HAP-1 (cell line): ENCODE measurements at regions not wholly inside any gene's neighbourhood (a gene's known extent, or its start where the extent isn't known, plus 50 kb on each side); places are given as distances from the start of the nearest gene placed in this dataset.

Experiments
- DNase-seq, 2 experiments: peaks; one replicate each; pipeline ENCODE4 v3.0.0-alpha.2; 2016 to 2020; ENCODE audit warnings: low spot score in 2 of 2
- H3K27me3 ChIP-seq: fragments of 250-450 bp; sonication (Bioruptor Pico); 2 replicates; pipeline ENCODE4 v1.5.1; 2020; ENCODE audit warnings: low read depth, mild to moderate bottlenecking, moderate library complexity
- H3K36me3 ChIP-seq: fragments of 250-450 bp; sonication (Bioruptor Pico); replicated peaks from 2 replicates; pipeline ENCODE4 v1.5.1; 2020; ENCODE audit warnings: mild to moderate bottlenecking
- H3K4me1 ChIP-seq: fragments of 250-450 bp; sonication (Bioruptor Pico); 2 replicates; pipeline ENCODE4 v1.5.1; 2020; ENCODE audit warnings: mild to moderate bottlenecking
- H3K4me3 ChIP-seq: fragments of 250-450 bp; sonication (Bioruptor Pico); 2 replicates; pipeline ENCODE4 v1.5.1; 2020; ENCODE audit warnings: mild to moderate bottlenecking, moderate library complexity
- H3K9me3 ChIP-seq: fragments of 250-450 bp; sonication (Bioruptor Pico); 2 replicates; pipeline ENCODE4 v1.5.1; 2020; ENCODE audit warnings: mild to moderate bottlenecking, moderate library complexity
- in situ Hi-C: fragments of 300-500 bp; cut with MboI; formaldehyde crosslinking; loops from 3 replicates; pipeline ENCODE4 v1.14.3; 2020; ENCODE audit warnings: low sequenced_read_pairs, inconsistent platforms, mixed read lengths

DNA sequence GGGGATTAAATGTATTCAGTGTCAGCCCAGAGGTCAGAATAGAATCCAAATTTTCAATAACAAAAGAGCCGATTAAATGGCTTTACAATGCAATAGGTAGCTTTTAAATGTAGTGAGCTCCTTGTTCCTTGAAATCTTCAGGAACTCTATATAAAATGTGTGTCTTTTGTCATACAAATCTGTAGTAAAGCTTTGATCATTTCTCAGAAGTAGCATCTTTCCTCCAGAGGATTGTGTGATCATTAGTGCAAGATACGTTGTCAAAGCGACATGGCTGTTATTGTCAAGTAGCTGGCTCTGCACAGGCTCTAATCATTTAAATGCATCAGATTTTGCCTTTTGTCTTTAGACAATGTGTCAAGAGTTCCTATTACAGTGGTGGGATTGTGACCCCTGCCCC lies 116.1 kb upstream of the NAMPT start:
- Histone ChIP-seq H3K4me3 (no peak overlapping the region), H3K27me3 (peaks cover 31% of the 10 kb centered on the region), H3K4me1 (peaks cover 9% of the 10 kb centered on the region), H3K36me3 (no peaks in the 10 kb centered on the region), H3K9me3 (no peaks in the 10 kb centered on the region)
- DNase-seq, result peak in 1 of 2 experiments; percentile 61
- in situ Hi-C loops, result no loop called here

GRCh38 chr7:106398786-106399185 lies 114.0 kb upstream of the NAMPT start:
- DNase-seq, result no peak
- Histone ChIP-seq H3K4me3 (no peak overlapping the region), H3K4me1 (peaks cover 9% of the 10 kb centered on the region), H3K27me3 (peaks cover 31% of the 10 kb centered on the region), H3K9me3 (no peaks in the 10 kb centered on the region), H3K36me3 (no peaks in the 10 kb centered on the region)
- in situ Hi-C loops, result no loop called here

GRCh38 chr7:106397994-106398393 lies 113.2 kb upstream of the NAMPT start:
- no peak for DNase-seq
- Histone ChIP-seq H3K4me1 (peaks cover 9% of the 10 kb centered on the region), H3K27me3 (peaks cover 31% of the 10 kb centered on the region), H3K4me3 (no peak overlapping the region), H3K36me3 (no peaks in the 10 kb centered on the region), H3K9me3 (no peaks in the 10 kb centered on the region)
- in situ Hi-C loops, result no loop called here

- Histone ChIP-seq H3K4me3 (no peak overlapping the region), H3K36me3 (no peaks in the 10 kb centered on the region), H3K27me3 (peaks cover 14% of the 10 kb centered on the region), H3K4me1 (no peaks in the 10 kb centered on the region), H3K9me3 (no peaks in the 10 kb centered on the region)
- in situ Hi-C loops, result no loop called here
- DNase-seq, result no peak
Measured at GRCh38 chr7:106394526-106394925, 109.7 kb upstream of the NAMPT start.

GRCh38 chr7:106393564-106394251 lies 108.9 kb upstream of the NAMPT start:
- Histone ChIP-seq H3K36me3 (no peaks in the 10 kb centered on the region), H3K27me3 (peaks cover 7% of the 10 kb centered on the region), H3K4me3 (no peak overlapping the region), H3K9me3 (no peaks in the 10 kb centered on the region), H3K4me1 (no peaks in the 10 kb centered on the region)
- in situ Hi-C loops, result no loop called here
- DNase-seq, result no peak

GRCh38 chr7:106392590-106392989 lies 107.8 kb upstream of the NAMPT start:
- in situ Hi-C loops, result no loop called here
- no peaks in the 10 kb centered on the region for H3K9me3 ChIP-seq
- no peaks in the 10 kb centered on the region for H3K4me1 ChIP-seq
- no peaks in the 10 kb centered on the region for H3K36me3 ChIP-seq
- DNase-seq, result no peak
- no peak overlapping the region for H3K4me3 ChIP-seq
- H3K27me3 ChIP-seq, result 0 out of 2 replicates have a peak, but pooled peaks cover 4% of the 10 kb centered on the region

DNA sequence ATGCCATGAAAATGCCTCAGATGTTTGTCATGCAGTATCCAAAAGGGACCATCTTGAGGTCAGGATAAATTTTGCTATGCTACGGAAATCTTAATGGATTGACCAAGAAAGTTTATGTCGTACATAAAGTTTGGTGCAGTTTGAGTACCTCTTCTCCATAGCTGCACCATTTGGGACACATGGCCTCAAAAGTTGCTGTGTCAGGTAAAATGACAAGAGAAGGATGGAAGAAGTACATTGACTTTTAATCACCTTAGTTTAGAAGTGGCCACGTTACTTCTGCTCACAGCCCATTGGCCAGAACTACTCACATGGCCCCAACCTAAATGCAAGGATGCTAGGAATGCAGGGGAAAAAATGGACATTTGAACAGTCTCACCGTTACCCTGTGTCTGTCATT lies 107.4 kb upstream of the NAMPT start:
- DNase-seq, result no peak
- Histone ChIP-seq H3K9me3 (no peaks in the 10 kb centered on the region), H3K27me3 (0 out of 2 replicates have a peak, but pooled peaks cover 4% of the 10 kb centered on the region), H3K4me1 (no peaks in the 10 kb centered on the region), H3K36me3 (no peaks in the 10 kb centered on the region), H3K4me3 (no peak overlapping the region)
- in situ Hi-C loops, result no loop called here

- no peaks in the 10 kb centered on the region for H3K9me3 ChIP-seq
- in situ Hi-C loops, result no loop called here
- H3K4me3 ChIP-seq, result no peak overlapping the region
- no peaks in the 10 kb centered on the region for H3K36me3 ChIP-seq
- H3K4me1 ChIP-seq, result no peaks in the 10 kb centered on the region
- no peaks in the 10 kb centered on the region for H3K27me3 ChIP-seq
- no peak for DNase-seq
Measured at GRCh38 chr7:106386958-106387357, 102.2 kb upstream of the NAMPT start.

- H3K36me3 ChIP-seq, result no peaks in the 10 kb centered on the region
- no peak overlapping the region for H3K4me3 ChIP-seq
- H3K27me3 ChIP-seq, result peaks cover 3% of the 10 kb centered on the region; the same call in 1 of the 2 replicates
- in situ Hi-C loops, result no loop called here
- DNase-seq, result no peak
- no peaks in the 10 kb centered on the region for H3K9me3 ChIP-seq
- H3K4me1 ChIP-seq, result no peaks in the 10 kb centered on the region
Measured at GRCh38 chr7:106384373-106384772, 99.6 kb upstream of the NAMPT start.

DNA sequence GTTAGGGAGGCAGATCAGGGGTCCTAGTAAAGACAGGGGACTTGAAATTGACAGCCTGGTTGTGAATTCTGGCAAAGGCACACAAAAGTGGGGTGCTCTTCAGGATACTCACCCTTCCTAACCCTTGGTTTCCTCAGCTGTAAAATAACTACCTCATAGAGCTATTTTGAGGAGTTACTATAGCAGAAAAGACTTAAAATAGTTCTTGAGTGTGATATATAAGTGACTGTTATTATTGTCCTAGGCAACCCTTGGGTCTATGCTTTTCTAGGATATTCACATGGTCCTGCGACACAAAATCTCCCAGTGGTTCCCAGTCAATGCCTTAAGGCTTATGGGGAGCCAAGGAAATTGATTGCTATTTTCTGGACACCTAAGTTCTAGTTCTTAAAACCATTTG lies 98.1 kb upstream of the NAMPT start:
- Histone ChIP-seq H3K4me3 (no peak overlapping the region), H3K4me1 (no peaks in the 10 kb centered on the region), H3K27me3 (peaks cover 3% of the 10 kb centered on the region; the same call in 1 of the 2 replicates), H3K36me3 (no peaks in the 10 kb centered on the region), H3K9me3 (no peaks in the 10 kb centered on the region)
- in situ Hi-C loops, result no loop called here
- no peak for DNase-seq

DNA sequence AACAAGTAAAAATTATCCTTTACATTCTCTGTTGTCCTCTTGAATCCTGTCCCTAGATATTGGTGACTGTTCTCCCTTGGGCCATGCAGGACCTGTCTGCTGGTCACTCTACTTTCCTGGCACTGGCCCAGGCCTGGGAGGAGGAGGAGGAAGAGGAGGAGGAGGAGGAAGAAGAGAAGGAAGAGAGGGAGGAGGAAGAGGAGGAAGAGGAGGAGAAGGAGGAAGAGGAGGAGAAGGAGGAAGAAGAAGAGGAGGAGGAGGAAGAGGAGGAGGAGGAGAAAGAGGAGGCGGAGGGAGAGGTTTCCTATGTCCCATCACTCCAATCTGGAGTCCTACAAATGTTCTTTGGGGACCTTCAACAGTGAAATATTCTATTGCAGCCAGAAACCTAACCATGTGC lies 97.3 kb upstream of the NAMPT start:
- DNase-seq, result no peak
- Histone ChIP-seq H3K36me3 (no peaks in the 10 kb centered on the region), H3K9me3 (no peaks in the 10 kb centered on the region), H3K4me3 (no peak overlapping the region), H3K27me3 (peaks cover 3% of the 10 kb centered on the region; the same call in 1 of the 2 replicates), H3K4me1 (no peaks in the 10 kb centered on the region)
- in situ Hi-C loops, result no loop called here

GRCh38 chr7:106381252-106381651 lies 96.5 kb upstream of the NAMPT start:
- Histone ChIP-seq H3K27me3 (peaks cover 3% of the 10 kb centered on the region; the same call in 1 of the 2 replicates), H3K36me3 (no peaks in the 10 kb centered on the region), H3K4me1 (no peaks in the 10 kb centered on the region), H3K4me3 (no peak overlapping the region), H3K9me3 (no peaks in the 10 kb centered on the region)
- DNase-seq, result no peak
- in situ Hi-C loops, result no loop called here

- no peaks in the 10 kb centered on the region for H3K36me3 ChIP-seq
- no peak overlapping the region for H3K4me3 ChIP-seq
- H3K9me3 ChIP-seq, result no peaks in the 10 kb centered on the region
- H3K27me3 ChIP-seq, result peaks cover 3% of the 10 kb centered on the region; the same call in 1 of the 2 replicates
- in situ Hi-C loops, result no loop called here
- DNase-seq, result no peak
- H3K4me1 ChIP-seq, result no peaks in the 10 kb centered on the region
Measured at GRCh38 chr7:106377847-106378361, 93.1 kb upstream of the NAMPT start.

DNA sequence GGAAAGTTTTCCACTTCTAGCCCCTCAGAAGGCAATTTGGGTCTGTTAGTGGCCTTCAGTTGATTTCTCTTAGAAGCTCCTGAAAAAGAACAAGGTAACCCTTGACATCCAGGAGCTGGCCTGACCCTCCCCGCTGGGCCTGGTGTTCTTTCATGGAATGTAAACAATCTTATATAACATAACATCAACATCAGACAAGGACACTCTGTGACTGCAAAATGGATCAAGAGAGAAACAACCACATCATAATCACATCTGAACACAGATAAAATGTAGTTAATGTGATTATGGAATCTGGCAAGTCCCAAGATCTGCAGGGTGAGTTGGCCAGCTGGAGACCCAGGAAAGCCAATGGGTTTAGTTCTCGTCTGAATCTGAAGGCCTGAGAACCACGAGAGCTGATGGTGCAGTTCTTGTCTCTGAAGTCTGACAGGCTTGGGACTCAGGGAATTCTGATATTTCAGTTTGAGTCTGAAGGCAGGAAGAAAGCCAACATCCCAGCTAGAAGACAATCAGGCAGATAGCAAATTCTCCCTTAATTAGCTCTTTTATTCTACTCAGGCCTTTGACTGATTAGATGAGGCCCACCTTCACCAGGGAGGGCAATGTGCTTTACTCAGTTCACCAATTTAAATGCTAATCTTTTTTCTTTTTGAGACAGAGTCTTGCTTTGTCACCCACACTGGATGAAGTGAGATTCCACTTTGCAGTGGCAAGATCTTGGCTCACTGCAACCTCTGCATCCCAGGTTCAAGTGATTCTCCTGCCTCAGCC lies 91.4 kb upstream of the NAMPT start:
- no peak overlapping the region for H3K4me3 ChIP-seq
- no peaks in the 10 kb centered on the region for H3K36me3 ChIP-seq
- H3K9me3 ChIP-seq, result no peaks in the 10 kb centered on the region
- in situ Hi-C loops, result no loop called here
- no peak for DNase-seq
- no peaks in the 10 kb centered on the region for H3K4me1 ChIP-seq
- no peaks in the 10 kb centered on the region for H3K27me3 ChIP-seq
